Cardiac fibroblast (primary cell): ENCODE measurements at regions not wholly inside any gene's neighbourhood (a gene's known extent, or its start where the extent isn't known, plus 50 kb on each side); places are given as distances from the start of the nearest gene placed in this dataset.

ENCODE experiments used
- DNase-seq, 2 donors: peaks; one replicate each; pipeline versions ENCODE4 v3.0.0 to v3.0.0-alpha.2; 2010; ENCODE audit warnings: low read depth in 2 of 2
- H3K4me3 ChIP-seq, 2 donors: replicated peaks in 1 of 2; 1 replicate in 1 of 2; 2 replicates in 1 of 2; pipeline ENCODE4 v1.5.1; 2011; ENCODE audit warnings: low read depth in 2 of 2, low read length in 2 of 2, mild to moderate bottlenecking in 2 of 2, moderate library complexity in 1 of 2
- TF ChIP-seq, protein P1 (sequence below): IDR thresholded peaks from one replicate; pipeline ENCODE4 v1.5.1; 2011; ENCODE audit warnings: low read depth, mild to moderate bottlenecking, low read length, inconsistent platforms

DNA sequence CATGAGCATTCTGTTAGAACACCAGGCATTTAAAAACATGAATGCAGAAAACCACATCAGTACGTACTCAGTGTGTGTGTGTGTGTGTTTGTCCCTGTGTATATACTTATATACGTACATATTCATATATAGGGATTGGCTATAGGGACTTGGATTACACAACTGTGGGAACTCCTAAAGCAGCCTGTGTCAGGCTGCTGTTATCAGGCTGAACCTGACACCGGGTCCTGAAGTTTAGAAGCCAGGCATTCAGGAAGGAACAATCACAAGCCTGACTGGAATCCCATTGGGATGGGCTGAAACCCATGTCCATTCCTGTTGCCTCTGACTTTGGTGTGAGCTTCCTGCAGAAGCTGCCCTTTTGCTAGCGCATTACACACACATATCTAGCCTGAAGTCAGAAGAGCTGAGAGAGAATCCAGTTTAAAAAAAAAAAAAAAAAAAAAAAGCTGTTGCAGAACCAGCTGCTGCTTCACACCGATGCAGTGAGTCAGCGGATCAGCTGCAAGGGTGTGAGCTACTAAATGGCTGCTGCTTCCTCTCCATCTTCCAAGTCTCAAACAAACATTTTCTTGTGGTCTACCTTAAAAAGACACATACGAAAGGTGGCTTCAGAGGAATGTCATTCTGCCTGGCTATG is 348.1 kb downstream of the THBS2 start:
- H3K4me3 ChIP-seq = no peak overlapping the region
- peak; percentile 13 to 23 for DNase-seq
- TF ChIP-seq, protein P1, sequence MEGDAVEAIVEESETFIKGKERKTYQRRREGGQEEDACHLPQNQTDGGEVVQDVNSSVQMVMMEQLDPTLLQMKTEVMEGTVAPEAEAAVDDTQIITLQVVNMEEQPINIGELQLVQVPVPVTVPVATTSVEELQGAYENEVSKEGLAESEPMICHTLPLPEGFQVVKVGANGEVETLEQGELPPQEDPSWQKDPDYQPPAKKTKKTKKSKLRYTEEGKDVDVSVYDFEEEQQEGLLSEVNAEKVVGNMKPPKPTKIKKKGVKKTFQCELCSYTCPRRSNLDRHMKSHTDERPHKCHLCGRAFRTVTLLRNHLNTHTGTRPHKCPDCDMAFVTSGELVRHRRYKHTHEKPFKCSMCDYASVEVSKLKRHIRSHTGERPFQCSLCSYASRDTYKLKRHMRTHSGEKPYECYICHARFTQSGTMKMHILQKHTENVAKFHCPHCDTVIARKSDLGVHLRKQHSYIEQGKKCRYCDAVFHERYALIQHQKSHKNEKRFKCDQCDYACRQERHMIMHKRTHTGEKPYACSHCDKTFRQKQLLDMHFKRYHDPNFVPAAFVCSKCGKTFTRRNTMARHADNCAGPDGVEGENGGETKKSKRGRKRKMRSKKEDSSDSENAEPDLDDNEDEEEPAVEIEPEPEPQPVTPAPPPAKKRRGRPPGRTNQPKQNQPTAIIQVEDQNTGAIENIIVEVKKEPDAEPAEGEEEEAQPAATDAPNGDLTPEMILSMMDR = no peak

DNA sequence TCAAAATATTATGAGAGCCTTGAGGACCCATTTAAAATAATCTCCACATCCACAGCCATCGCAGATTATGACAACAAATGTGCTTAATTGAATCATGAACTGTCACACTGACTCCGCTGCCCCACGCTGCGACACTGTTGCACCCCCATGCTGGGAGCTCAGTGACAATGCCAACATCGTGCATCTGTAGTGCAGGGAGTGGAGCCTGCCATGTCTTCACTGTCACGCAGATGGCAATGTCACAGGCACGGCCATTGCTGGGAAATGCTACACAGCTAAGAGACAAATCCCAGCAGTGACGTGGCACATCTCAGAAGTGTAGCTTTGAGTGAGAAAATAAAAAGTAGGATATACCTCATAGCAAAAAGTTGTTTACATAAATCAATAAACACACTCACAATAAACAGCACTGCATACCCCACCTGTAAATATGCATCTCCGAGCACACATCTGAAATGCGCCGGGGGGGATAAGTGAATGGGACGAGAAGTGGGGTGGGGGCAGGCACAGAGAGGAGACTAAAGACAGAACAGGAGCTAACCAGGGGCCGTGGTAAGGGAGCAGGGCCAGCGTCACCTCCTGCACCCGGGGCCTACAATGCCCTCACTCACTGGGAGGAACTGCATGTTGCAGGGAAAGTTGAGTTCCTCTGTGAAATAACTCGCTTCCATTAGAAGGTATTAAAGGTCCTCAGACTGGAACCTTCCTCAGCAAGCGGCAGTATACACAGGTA is 349.9 kb downstream of the THBS2 start:
- TF ChIP-seq, protein P1 = no peak
- DNase-seq = no peak
- H3K4me3 ChIP-seq = no peak overlapping the region

DNA sequence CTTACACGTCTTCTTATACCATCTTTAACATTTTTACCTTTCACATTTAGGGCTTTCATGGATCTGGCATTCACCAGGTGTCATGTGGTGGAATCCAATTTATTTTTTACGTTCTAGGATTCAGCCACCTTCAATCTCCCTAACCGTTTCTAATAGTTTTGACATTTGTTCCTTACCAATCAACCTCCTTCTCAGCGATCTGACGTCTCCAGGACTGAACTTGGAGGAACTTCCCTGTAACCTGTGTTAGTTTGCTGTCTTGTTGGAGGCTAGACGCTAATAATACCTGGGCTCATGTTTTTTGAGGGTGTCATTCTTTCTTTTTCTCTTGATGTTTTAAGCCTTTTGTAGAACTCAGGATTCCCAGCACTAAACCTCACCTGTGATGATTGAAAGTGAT is 351.6 kb downstream of the THBS2 start:
- no peak for DNase-seq
- H3K4me3 ChIP-seq = no peak overlapping the region
- TF ChIP-seq, protein P1 = no peak

DNA sequence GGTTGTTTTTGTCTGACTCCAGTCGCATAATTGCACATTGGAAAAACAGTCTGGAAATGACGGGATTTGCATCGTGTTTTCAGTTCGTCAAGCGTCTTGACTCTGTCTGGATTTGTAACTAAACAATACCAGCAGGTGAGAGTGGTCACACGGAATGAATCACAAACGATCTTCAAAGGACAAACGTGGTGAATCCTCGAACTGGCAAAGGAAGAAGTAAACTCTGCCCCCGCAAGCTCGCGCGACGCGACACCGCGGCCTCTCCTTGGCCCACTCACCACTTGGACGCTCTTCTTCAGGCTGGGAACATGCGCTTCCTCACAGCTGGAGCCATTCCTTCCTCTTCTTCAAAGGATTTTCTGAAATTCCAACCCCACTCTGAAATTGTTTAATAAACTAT is 352.6 kb downstream of the THBS2 start:
- TF ChIP-seq, protein P1 = no peak
- no peak for DNase-seq
- H3K4me3 ChIP-seq = no peak overlapping the region

DNA sequence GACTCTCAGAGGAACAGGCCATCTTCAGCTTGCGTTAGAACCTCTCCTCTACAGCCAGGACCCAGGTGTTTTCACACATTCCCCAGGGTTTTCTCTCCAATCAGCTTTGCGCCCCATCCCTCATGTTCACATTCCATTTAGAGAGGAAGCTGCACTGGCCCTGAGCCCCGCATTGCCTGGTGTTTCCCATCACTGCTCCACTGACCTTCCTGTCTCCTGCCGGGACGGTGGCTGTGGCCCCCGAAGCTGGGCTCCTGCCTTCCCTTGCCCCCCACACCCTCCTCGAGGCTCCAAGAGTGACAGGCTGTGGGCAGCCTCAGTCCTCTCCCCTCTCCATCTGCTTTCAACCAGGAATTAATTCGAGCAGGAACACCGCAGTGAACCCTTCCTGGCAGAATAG is 357.3 kb downstream of the THBS2 start:
- TF ChIP-seq, protein P1 = no peak
- no peak for DNase-seq
- H3K4me3 ChIP-seq = no peak overlapping the region

DNA sequence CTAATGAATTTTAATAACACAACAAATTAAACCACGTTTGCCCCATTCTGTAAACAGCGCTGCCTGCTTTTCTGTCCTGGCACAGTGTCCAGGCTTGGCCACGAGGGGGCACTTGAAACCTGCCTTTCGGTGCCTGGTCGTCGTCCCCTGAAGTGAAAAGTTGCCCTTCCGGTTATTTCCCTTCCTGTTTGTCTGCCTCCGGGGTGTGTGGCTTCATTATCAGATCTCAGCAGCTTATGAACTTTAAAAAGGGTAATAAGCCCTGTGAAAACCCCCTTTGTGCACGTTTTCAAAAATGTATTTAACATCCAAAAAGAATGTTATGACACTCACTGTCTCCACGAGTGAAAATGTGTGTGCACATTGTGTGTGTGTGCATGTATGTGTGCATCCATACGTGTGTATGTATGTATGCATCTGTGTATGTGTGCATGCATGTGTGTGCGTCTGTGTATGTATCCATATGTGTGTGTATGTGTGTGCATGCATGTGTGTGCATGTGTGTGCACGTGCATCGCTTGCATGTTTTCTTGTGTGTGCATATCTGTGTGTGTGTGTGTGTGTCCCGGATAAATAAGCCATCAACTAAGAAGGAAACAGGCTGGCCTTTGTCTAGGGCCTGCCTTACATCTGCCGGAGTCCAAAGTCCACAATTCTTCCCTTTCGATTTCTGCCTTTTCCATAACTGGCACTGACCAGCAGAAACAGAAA is 358.4 kb downstream of the THBS2 start:
- DNase-seq = peak; percentile 76 to 78
- H3K4me3 ChIP-seq = no peak overlapping the region
- TF ChIP-seq, protein P1 = peak; percentile 94
